HPDE6-E6E7 (cell line): ENCODE measurements at regions not wholly inside any gene's neighbourhood (a gene's known extent, or its start where the extent isn't known, plus 50 kb on each side); places are given as distances from the start of the nearest gene placed in this dataset.

Source experiments
- DNase-seq: peaks from one replicate; pipeline ENCODE4 v3.0.0; 2011; ENCODE audit warnings: missing footprints; ENCODE audit errors: extremely low spot score

- no peak for DNase-seq
Observed at GRCh38 chr6:43983191-43983590, 144.1 kb downstream of the MRPL14 start.

DNA sequence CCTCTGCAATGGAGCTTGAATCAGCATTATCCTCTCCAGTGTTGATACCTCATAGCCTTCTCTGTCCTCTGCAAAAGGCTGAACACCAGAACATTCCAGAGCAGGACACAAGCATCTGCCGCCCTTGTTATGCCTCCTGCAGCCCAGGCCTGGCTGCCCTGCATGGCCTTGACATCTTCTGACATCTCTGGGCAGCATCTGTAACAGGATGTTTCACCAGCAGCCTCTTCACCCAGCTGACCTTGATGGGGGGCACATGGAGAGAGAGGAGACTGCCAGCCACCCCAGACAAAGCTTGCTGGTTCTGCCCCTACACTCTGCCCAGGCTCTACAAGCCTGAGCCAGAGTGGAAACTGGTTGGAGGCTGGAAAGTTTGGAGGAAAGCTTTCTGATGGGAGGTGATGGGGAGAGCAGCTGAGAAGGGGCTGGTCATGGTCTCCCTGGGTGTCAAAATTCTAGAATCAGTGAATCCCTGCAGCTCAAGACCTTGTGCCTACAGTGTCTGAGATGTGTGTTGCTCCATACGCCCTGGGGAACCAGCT lies 145.1 kb downstream of the MRPL14 start:
- DNase-seq = no peak

DNA sequence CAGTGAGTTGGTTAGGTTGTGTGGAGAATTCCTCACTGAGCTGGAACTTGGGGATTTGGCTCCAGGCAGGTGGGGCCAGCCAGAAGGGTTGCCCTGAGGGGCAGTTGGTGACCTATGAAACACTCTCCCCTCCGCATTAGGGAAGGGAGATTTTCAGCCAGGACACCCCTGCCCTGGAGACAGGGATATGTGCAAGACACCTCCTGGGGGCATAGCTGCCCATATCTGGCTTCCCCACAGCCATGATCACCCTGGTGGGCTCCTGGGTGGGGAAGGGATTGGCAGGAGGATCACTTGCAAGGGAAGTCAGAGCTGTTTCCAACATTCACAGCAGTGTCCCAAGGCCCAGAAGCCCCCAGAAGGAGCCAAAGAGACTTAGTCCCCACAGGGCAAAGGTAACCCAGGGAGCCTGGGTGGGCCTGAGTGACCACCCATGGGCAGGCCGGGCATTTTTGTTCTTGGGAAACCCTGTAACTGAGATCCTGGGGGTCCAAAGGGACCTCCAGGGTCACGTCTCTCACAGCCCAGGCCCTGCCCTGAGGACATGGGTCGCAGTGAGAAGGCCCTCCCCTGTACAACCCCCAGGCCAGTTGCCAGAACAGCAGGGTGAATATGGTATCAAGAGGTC lies 145.8 kb downstream of the MRPL14 start:
- no peak for DNase-seq

DNA sequence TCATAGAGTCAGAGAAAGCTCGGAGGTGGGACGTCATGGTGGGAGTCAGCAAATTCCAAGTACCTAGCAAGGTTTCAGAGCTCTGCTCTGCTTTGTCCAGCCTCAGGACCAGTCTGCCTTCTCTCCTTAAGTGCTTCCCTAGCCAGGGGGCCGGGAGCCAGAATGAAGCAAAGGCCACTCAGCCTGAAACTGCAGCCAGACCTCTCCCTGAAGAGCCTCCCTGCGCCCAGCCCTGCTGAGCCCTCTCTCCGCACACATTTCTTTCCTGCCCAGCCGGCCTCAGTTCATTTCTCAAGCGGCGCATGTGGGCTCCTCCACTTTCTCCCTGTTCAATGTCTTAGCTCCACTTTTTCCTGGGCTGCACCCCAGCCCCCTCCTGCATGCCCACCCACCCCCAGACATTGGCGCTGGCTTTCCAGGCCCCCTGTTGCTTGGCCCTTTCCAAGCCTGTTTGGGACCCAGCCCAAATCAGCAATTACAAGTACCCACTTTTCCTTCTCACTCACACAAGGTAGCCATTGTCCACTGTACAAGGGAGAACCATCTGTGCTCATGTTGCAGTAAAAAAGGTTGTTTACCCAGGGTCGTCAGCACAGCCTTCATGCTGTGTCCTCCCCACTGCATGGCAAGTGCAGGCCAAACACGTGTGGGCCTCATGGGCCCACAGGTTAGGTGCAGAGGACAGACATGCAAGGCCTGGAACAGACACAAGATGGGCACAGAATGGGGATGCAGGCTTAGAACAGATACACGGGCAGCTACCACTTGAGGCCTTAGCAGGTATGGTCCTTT lies 147.1 kb downstream of the MRPL14 start:
- DNase-seq = no peak

DNA sequence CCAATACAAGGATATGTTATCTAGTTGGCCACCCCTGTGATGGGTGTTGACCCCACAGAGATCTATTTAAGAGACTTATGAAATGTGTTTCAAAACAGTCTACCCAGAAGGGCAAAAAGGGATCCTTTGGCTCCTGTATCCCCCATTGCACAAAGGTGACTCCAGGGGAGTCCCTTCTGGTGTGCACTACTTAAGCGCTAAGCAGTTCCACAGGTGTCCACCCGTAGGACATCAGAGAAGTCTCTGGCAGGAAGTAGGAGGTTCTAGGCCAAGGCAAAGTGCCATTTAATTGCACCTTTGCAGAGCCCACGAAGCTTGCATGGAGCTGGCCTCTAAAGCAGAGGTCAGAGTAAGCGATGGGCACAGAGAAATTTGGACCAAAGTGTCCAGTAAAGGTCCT lies 147.7 kb downstream of the MRPL14 start:
- no peak for DNase-seq

- no peak for DNase-seq
Observed at GRCh38 chr6:43978473-43979346, 148.5 kb downstream of the MRPL14 start.

DNA sequence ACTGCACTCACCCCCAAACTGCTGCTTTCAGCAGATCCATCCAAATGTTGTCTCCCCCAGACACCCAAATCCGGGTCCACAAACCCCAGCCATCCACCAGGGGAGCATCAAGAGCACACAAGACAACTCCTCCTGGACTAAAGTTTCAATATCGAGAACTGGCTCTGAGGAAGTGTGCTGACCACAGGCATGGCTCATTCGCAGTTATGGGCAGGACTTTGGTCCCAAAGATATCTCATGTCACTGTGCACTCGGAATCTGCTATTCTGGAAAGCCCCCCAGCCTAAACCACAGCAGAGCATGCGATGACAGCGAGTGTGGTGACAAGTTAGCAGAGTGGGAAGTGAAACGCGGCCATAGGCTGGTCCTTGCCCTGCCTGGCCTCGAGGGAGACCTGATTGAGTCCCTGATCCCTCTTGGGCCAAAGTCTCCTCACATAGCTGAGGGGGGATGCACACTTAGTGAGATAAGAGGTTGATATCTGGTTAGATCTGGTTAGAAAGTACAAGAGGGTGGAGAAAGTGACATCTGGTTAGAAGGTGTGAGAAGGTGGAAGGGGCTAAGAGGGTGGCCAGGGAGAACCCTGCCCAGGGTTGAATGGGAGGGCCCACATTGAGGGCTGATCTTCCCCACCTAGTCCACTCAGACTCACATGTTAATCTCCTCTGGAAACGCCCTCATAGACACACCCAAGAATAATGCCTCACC lies 149.7 kb downstream of the MRPL14 start:
- DNase-seq = no peak

DNA sequence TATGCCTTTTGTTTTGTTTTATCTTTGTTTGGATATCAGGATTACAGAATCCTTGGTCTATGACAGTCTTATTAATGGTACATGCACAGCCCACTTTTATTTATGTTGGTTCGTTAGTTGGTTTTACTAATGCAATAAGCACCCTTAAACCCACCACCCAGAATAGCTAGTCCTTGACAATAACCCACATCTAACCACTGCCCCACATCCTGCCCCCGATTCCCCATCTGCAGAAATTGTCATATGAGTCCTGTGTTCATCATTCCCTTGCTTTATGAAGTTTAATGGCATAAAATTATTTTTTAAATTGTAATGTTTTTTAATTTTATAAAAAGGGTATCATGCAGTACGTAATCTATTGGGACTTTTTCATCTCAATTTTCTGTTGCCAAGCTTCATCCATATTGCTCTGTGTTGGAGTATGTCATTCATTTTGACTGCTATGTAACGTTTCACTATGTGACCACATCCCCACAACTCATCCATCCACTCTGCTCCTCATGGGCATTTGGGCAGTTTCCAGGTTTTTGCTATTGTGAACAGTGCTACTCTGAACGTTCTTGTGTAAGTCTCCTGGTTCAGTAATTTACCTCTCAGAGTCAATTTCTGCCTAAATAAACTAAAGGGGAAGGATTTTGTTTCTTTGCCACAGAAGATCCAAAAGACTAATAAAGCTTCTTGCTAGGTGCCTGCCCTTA lies 150.4 kb downstream of the MRPL14 start:
- DNase-seq = no peak

- no peak for DNase-seq
Observed at GRCh38 chr6:43974643-43975230, 152.5 kb downstream of the MRPL14 start.

GRCh38 chr6:43973357-43973756 lies 153.9 kb downstream of the MRPL14 start:
- no peak for DNase-seq

- DNase-seq = no peak
Observed at GRCh38 chr6:43972913-43973300, 154.3 kb downstream of the MRPL14 start.

DNA sequence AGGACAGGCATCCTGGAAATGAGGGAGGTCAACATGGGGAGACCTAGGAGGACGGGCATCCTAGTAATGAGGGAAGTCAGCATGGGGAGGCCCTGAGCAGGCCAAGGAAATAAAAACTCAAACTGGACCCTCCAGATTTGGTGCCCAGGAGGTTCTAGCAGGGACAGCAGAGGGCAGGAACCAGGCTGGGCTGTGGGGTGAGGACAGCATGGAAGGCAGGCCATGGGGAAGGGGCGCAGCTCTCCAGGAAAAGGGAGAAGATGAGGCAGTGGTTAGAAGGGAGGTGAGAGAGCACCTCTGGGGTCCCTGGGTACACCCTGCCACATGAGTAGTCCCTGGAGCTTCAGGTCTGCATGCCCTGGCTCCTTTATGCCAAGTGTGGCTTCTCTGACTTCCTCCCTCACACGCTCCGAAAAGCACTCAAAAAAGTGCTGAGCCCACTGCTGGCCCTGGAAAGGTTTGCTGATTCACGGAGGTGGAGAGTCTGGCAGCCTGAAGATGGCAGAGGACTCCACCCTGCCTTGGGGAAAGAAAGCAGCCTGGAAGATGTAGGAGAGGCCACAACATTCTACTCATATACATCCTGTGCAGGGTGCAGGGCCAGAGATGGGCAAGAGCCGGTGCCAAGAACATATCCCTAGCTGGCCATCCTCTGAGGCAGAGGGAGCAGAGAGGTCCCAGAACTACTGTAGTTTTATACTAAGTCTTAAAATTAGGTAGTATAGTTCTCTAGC lies 154.9 kb downstream of the MRPL14 start:
- DNase-seq = no peak

- DNase-seq = no peak
Observed at GRCh38 chr6:43971776-43972126, 155.5 kb downstream of the MRPL14 start.

DNA sequence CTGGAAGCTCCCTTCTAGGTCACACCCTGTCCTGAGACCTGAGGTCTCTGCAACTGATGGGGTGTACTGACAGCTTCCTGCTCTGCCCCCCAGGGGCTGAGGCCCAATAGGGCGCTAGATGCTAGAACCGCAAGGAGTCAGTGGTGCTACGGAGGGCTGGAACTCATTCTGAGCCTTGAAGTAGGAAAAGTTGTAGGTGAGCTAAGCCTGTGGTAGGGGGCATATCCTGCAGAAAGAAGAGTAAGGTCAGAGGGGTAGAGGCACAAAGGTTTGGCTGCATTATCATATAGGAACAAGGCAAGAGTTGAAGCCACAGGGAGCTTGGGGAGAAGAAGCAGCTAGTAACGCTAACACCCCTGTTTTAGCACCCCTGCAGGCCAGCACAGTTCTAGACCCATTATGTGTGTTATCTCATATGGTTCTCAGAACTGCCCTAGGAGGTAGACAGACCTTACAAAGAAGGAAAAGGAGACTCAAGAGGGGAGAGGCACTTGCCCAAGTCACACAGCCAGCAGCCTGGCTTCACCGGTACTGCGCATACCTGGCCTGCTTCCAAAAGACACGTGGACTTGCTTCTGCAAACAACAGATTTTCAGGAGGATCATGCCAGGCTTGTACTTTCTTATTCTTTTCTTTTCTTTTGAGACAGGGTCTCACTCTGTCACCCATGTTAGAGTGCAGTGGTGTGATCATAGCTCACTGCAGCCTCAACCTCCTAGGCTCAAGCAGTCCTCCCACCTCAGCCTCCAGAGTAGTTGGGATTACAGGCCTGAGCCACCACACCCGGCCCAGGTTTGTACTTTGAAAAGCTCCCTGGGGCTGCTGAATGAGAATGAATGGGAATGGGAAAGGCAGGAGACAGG lies 156.1 kb downstream of the MRPL14 start:
- DNase-seq = no peak

DNA sequence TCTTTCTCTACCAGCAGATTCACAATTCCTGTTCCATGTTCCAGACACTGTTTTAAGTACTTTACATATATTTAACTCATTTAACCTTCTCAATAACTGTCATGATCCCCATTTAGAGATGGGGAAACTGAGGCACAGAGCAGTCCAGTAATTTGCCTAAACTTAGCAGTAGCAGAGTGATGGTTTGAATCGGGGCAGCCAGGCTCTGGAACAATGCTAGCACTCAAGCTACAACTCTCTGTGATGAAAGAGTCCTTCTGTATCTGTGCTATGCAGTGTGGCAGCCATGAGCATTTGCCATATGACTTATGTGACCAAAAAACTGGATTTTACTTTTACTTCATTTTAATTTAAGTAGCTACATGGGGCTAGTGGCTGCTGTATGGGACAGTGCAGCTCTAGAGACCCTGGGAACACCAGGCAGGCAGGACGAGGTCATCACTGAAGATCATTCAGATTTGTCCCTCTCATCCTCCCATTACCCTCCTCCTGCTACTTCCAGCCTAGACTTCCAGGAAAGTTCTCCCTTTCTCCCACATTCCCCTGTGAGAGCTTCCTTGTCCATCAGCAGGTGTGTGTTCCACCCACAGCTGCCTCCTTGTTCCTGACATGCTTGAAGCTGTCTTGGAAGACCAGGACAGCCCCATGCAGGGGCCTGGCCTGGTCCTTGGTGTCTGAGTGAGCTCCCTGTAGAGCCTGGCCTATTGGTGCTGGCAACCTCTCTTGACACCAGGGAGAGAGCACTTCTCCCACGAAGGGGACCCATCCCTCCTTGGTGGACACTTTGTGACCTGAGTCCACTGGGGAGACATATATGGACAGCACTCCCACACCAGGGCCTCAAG lies 157.0 kb downstream of the MRPL14 start:
- no peak for DNase-seq

DNA sequence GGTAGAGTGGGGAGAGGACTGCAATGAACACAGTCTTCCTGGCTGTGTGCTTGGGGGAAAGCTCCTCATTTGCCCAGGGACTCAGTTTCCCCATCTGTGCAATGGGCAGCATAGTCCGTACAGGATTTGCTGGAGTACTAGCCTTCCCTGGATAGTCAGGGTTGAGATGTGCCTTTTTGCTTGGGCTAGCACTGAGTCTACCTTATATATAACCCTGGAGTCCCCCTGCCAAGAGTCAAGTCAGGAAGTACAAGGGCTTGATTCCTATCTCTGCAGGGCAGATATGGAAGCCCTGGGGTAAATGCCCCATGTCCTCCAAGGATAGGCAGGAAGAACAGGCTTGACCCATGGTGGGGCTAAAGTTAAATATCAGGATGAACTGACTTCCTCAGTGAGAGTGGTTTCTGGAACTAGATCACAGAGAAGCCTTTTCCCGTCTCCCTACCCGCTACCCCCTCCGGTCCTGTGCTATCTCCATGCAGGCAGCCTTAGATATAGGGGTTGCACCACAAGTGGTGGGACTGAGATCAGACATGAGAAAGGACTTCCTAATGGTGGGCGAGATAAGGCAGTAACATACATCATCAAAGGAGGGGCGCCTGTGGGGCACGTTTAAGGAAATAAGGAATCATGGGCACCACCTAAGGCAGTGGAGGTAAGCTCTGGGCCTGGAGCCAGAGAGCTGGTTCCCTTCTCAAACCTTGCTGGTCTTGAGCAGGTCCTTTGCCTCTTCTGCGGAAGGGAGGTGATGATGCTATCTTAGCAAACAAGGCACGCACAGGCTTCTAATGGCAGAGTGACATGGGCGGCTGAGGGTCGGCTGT lies 157.9 kb downstream of the MRPL14 start:
- DNase-seq = no peak
